OCI-LY3 (cell line): ENCODE measurements at regions not wholly inside any gene's neighbourhood (a gene's known extent, or its start where the extent isn't known, plus 50 kb on each side); places are given as distances from the start of the nearest gene placed in this dataset.
"Not testable (repeated sequence)": the region's sequence is repeated elsewhere in the genome, so short reads cannot be mapped to it uniquely, and the experiment has no call there.

Source experiments
- H2AFZ ChIP-seq: fragments of 200-600, 300-600 bp; shearing (Covaris generic); 2 replicates; pipeline ENCODE4 v1.6.0; 2014; ENCODE audit warnings: antibody characterized with exemption, low read depth, low read length
- H3K27ac ChIP-seq: fragments of 200-600, 300-600 bp; sonication (generic); 2 replicates; pipeline ENCODE4 v1.5.1; 2014; ENCODE audit warnings: mild to moderate bottlenecking, low read length, moderate library complexity, mixed read lengths
- H3K27me3 ChIP-seq: fragments of 200-600, 300-600 bp; sonication (generic); 2 replicates; pipeline ENCODE4 v1.6.1; 2014; ENCODE audit warnings: low read depth, low read length, mixed read lengths
- H3K36me3 ChIP-seq: fragments of 200-600, 300-600 bp; sonication (generic); replicated peaks from 2 replicates; pipeline ENCODE3; 2014; ENCODE audit warnings: low read depth, low read length, mixed read lengths
- H3K4me1 ChIP-seq: fragments of 300-600, 200-600 bp; sonication (generic); 2 replicates; pipeline ENCODE4 v1.6.1; 2014; ENCODE audit warnings: low read length, mixed read lengths
- H3K4me2 ChIP-seq: fragments of 200-600, 300-600 bp; sonication (generic); 2 replicates; pipeline ENCODE4 v1.6.1; 2014; ENCODE audit warnings: low read length, mixed read lengths
- H3K4me3 ChIP-seq: fragments of 300-600, 200-600 bp; sonication (generic); 2 replicates; pipeline ENCODE4 v1.5.1; 2014; ENCODE audit warnings: antibody characterized with exemption, mild to moderate bottlenecking, low read length, moderate library complexity
- H3K79me2 ChIP-seq: fragments of 300-600, 200-600 bp; shearing (Covaris generic); 2 replicates; pipeline ENCODE4 v1.6.1; 2014; ENCODE audit warnings: mild to moderate bottlenecking, low read length, mixed read lengths
- H3K9ac ChIP-seq: fragments of 300-600, 200-600 bp; shearing (Covaris generic); 2 replicates; pipeline ENCODE4 v1.6.0; 2014; ENCODE audit warnings: mild to moderate bottlenecking, low read length, moderate library complexity
- H3K9me3 ChIP-seq: fragments of 200-600, 300-600 bp; shearing (Covaris generic); 2 replicates; pipeline ENCODE4 v1.6.1; 2014; ENCODE audit warnings: low read length, mixed read lengths; ENCODE audit not compliant: insufficient read depth
- H4K20me1 ChIP-seq: fragments of 200-600, 300-600 bp; sonication (generic); 2 replicates; pipeline ENCODE4 v1.6.1; 2016; ENCODE audit warnings: low read length, mixed read lengths; ENCODE audit not compliant: insufficient read depth
- CTCF ChIP-seq: fragments of 200-600, 300-600 bp; sonication (generic); IDR thresholded peaks from 2 replicates; pipeline ENCODE4 v1.5.1; 2014; ENCODE audit warnings: antibody characterized with exemption, low read length, low read depth
- EZH2phosphoT487 ChIP-seq: fragments of 200-600 bp; shearing (Covaris generic); IDR thresholded peaks from 2 replicates; pipeline ENCODE4 v1.6.1; 2018; ENCODE audit warnings: antibody characterized with exemption, mixed run types, low read depth

- not testable (repeated sequence) for H4K20me1 ChIP-seq, H3K79me2 ChIP-seq, H3K27ac ChIP-seq, H3K4me3 ChIP-seq, H3K4me1 ChIP-seq, H2AFZ ChIP-seq, H3K9ac ChIP-seq, H3K4me2 ChIP-seq, H3K36me3 ChIP-seq, H3K27me3 ChIP-seq, H3K9me3 ChIP-seq
Measured at GRCh38 chr19:23984911-23985310, 70.2 kb downstream of the ZNF726 start.

GRCh38 chr19:23986623-23987022 is 71.9 kb downstream of the ZNF726 start:
- H2AFZ ChIP-seq: no peak overlapping the region
- H3K27ac ChIP-seq: no peak overlapping the region
- H4K20me1 ChIP-seq: no peaks in the 10 kb centered on the region
- H3K4me3 ChIP-seq: no peak overlapping the region
- H3K27me3 ChIP-seq: no peaks in the 10 kb centered on the region
- H3K4me2 ChIP-seq: no peak overlapping the region
- no peaks in the 10 kb centered on the region for H3K4me1 ChIP-seq
- TF ChIP-seq CTCF (no peak), EZH2phosphoT487 (no peak)
- H3K36me3 ChIP-seq: no peaks in the 10 kb centered on the region
- H3K79me2 ChIP-seq: no peaks in the 10 kb centered on the region
- no peak overlapping the region for H3K9ac ChIP-seq
- no peaks in the 10 kb centered on the region for H3K9me3 ChIP-seq

- Histone ChIP-seq H3K27ac (no peak overlapping the region), H2AFZ (no peak overlapping the region), H3K9me3 (peaks cover 11% of the 10 kb centered on the region; the same call in 1 of the 2 replicates), H3K36me3 (no peaks in the 10 kb centered on the region), H3K27me3 (no peaks in the 10 kb centered on the region), H4K20me1 (no peaks in the 10 kb centered on the region), H3K4me1 (no peaks in the 10 kb centered on the region), H3K9ac (no peak overlapping the region), H3K4me3 (no peak overlapping the region), H3K4me2 (no peak overlapping the region), H3K79me2 (no peaks in the 10 kb centered on the region)
- TF ChIP-seq CTCF (no peak), EZH2phosphoT487 (no peak)
Measured at GRCh38 chr19:23991170-23991569, 76.5 kb downstream of the ZNF726 start.

- Histone ChIP-seq H4K20me1 (no peaks in the 10 kb centered on the region), H3K4me1 (no peaks in the 10 kb centered on the region), H3K27ac (no peak overlapping the region), H3K9ac (no peak overlapping the region), H3K36me3 (no peaks in the 10 kb centered on the region), H3K9me3 (peaks cover 11% of the 10 kb centered on the region; the same call in 1 of the 2 replicates), H3K4me2 (no peak overlapping the region), H3K27me3 (no peaks in the 10 kb centered on the region), H3K4me3 (no peak overlapping the region), H2AFZ (no peak overlapping the region), H3K79me2 (no peaks in the 10 kb centered on the region)
- TF ChIP-seq EZH2phosphoT487: no peak
- no peak for TF ChIP-seq CTCF
Measured at GRCh38 chr19:23992348-23992747, 77.7 kb downstream of the ZNF726 start.

- Histone ChIP-seq H2AFZ (no peak overlapping the region), H3K9me3 (peaks cover 16% of the 10 kb centered on the region), H3K4me3 (no peak overlapping the region), H3K79me2 (no peaks in the 10 kb centered on the region), H4K20me1 (no peaks in the 10 kb centered on the region), H3K4me2 (no peak overlapping the region), H3K27me3 (no peaks in the 10 kb centered on the region), H3K27ac (no peak overlapping the region), H3K36me3 (no peaks in the 10 kb centered on the region), H3K9ac (no peak overlapping the region), H3K4me1 (no peaks in the 10 kb centered on the region)
- TF ChIP-seq EZH2phosphoT487 (no peak), CTCF (no peak)
Measured at GRCh38 chr19:23993440-23993839, 78.8 kb downstream of the ZNF726 start.
